ENCODE measurements at regions not wholly inside any gene's neighbourhood (a gene's known extent, or its start where the extent isn't known, plus 50 kb on each side); places are given as distances from the start of the nearest gene placed in this dataset.

GRCh38 chr5:92147266-92147665 is 764.1 kb upstream of the ARRDC3 start:
- TF ChIP-seq, protein P1, sequence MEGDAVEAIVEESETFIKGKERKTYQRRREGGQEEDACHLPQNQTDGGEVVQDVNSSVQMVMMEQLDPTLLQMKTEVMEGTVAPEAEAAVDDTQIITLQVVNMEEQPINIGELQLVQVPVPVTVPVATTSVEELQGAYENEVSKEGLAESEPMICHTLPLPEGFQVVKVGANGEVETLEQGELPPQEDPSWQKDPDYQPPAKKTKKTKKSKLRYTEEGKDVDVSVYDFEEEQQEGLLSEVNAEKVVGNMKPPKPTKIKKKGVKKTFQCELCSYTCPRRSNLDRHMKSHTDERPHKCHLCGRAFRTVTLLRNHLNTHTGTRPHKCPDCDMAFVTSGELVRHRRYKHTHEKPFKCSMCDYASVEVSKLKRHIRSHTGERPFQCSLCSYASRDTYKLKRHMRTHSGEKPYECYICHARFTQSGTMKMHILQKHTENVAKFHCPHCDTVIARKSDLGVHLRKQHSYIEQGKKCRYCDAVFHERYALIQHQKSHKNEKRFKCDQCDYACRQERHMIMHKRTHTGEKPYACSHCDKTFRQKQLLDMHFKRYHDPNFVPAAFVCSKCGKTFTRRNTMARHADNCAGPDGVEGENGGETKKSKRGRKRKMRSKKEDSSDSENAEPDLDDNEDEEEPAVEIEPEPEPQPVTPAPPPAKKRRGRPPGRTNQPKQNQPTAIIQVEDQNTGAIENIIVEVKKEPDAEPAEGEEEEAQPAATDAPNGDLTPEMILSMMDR (IDR thresholded peaks at IDR 0.05 in 8 of 11, conservative IDR thresholded peaks at IDR 0.05 in 3 of 11): no peak
- no peak for TF ChIP-seq POLR2AphosphoS5 (IDR thresholded peaks at IDR 0.05)

Measured in spleen (tissue), 7 donors.